KMS-11 (cell line): ENCODE measurements at regions not wholly inside any gene's neighbourhood (a gene's known extent, or its start where the extent isn't known, plus 50 kb on each side); places are given as distances from the start of the nearest gene placed in this dataset.

Source experiments
- H2AFZ ChIP-seq: fragments of 200-600 bp; sonication (generic); 2 replicates; pipeline ENCODE4 v1.6.1; 2016; ENCODE audit warnings: antibody characterized with exemption, mixed run types, low read depth
- H3K27ac ChIP-seq: fragments of 200-600 bp; sonication (generic); 2 replicates; pipeline ENCODE4 v1.6.1; 2016; ENCODE audit warnings: mild to moderate bottlenecking, mixed run types
- H3K27me3 ChIP-seq: fragments of 200-600 bp; sonication (generic); 2 replicates; pipeline ENCODE4 v1.6.1; 2017; ENCODE audit warnings: mild to moderate bottlenecking, low read depth, mixed run types, moderate library complexity; ENCODE audit not compliant: insufficient read depth
- H3K36me3 ChIP-seq: fragments of 200-600 bp; sonication (generic); 2 replicates; pipeline ENCODE4 v1.6.1; 2017; ENCODE audit warnings: mild to moderate bottlenecking, mixed run types; ENCODE audit not compliant: insufficient read depth
- H3K4me1 ChIP-seq: fragments of 200-600 bp; sonication (generic); 2 replicates; pipeline ENCODE4 v1.6.1; 2016; ENCODE audit warnings: mild to moderate bottlenecking, low read depth, mixed run types; ENCODE audit not compliant: poor library complexity, severe bottlenecking
- H3K4me2 ChIP-seq: fragments of 200-600 bp; sonication (generic); 2 replicates; pipeline ENCODE4 v1.7.0; 2016; ENCODE audit warnings: mild to moderate bottlenecking, mixed run types
- H3K4me3 ChIP-seq: fragments of 200-600 bp; sonication (generic); IDR thresholded peaks from 2 replicates; pipeline ENCODE4 v1.6.1; 2017; ENCODE audit warnings: low read depth, low read length, mixed read lengths; ENCODE audit not compliant: insufficient read depth
- H3K79me2 ChIP-seq: fragments of 200-600 bp; sonication (generic); 2 replicates; pipeline ENCODE4 v1.6.1; 2016; ENCODE audit warnings: low read depth, mixed run types; ENCODE audit not compliant: insufficient read depth
- H3K9ac ChIP-seq: fragments of 200-600 bp; sonication (generic); 2 replicates; pipeline ENCODE4 v1.6.1; 2016; ENCODE audit warnings: mild to moderate bottlenecking, mixed run types
- H4K20me1 ChIP-seq: fragments of 200-600 bp; sonication (generic); 2 replicates; pipeline ENCODE4 v1.6.1; 2016; ENCODE audit warnings: mild to moderate bottlenecking, mixed run types; ENCODE audit not compliant: insufficient read depth
- CTCF ChIP-seq: fragments of 200-600 bp; sonication (generic); conservative IDR thresholded peaks from 2 replicates; pipeline ENCODE4 v1.6.1; 2017; ENCODE audit warnings: low read depth, mild to moderate bottlenecking, antibody characterized with exemption, low read length, moderate library complexity, mixed read lengths

- Histone ChIP-seq H3K9ac (no peak overlapping the region), H3K4me1 (peaks cover 7% of the 10 kb centered on the region), H3K79me2 (no peaks in the 10 kb centered on the region), H3K4me3 (no peak overlapping the region), H2AFZ (no peak overlapping the region), H3K27me3 (no peaks in the 10 kb centered on the region), H3K4me2 (no peak overlapping the region), H3K36me3 (no peaks in the 10 kb centered on the region), H4K20me1 (no peaks in the 10 kb centered on the region), H3K27ac (no peak overlapping the region)
- TF ChIP-seq CTCF, result peak; percentile 34
Observed at GRCh38 chr20:39547546-39548408, 585.6 kb downstream of the DHX35 start.

- Histone ChIP-seq H3K79me2 (no peaks in the 10 kb centered on the region), H3K9ac (no peak overlapping the region), H3K4me2 (no peak overlapping the region), H3K27me3 (no peaks in the 10 kb centered on the region), H3K36me3 (no peaks in the 10 kb centered on the region), H3K4me3 (no peak overlapping the region), H2AFZ (no peak overlapping the region), H3K27ac (no peak overlapping the region), H4K20me1 (no peaks in the 10 kb centered on the region), H3K4me1 (peaks cover 7% of the 10 kb centered on the region)
- TF ChIP-seq CTCF, result no peak
Observed at GRCh38 chr20:39541136-39541803, 579.1 kb downstream of the DHX35 start.

- H3K4me3 ChIP-seq, result no peak overlapping the region
- no peak overlapping the region for H3K4me2 ChIP-seq
- no peaks in the 10 kb centered on the region for H3K4me1 ChIP-seq
- H3K79me2 ChIP-seq, result no peaks in the 10 kb centered on the region
- TF ChIP-seq CTCF, result no peak
- H3K27ac ChIP-seq, result no peak overlapping the region
- no peak overlapping the region for H3K9ac ChIP-seq
- H4K20me1 ChIP-seq, result no peaks in the 10 kb centered on the region
- no peaks in the 10 kb centered on the region for H3K36me3 ChIP-seq
- no peak overlapping the region for H2AFZ ChIP-seq
- H3K27me3 ChIP-seq, result no peaks in the 10 kb centered on the region
Observed at GRCh38 chr20:39538317-39538716, 576.2 kb downstream of the DHX35 start.

- no peak overlapping the region for H3K4me2 ChIP-seq
- TF ChIP-seq CTCF, result no peak
- no peak overlapping the region for H3K4me3 ChIP-seq
- H4K20me1 ChIP-seq, result no peaks in the 10 kb centered on the region
- no peaks in the 10 kb centered on the region for H3K79me2 ChIP-seq
- H2AFZ ChIP-seq, result no peak overlapping the region
- H3K36me3 ChIP-seq, result no peaks in the 10 kb centered on the region
- H3K27me3 ChIP-seq, result no peaks in the 10 kb centered on the region
- no peak overlapping the region for H3K9ac ChIP-seq
- no peak overlapping the region for H3K27ac ChIP-seq
- H3K4me1 ChIP-seq, result no peaks in the 10 kb centered on the region
Observed at GRCh38 chr20:39535301-39535700, 573.2 kb downstream of the DHX35 start.
